K562 (cell line): ENCODE measurements at regions not wholly inside any gene's neighbourhood (a gene's known extent, or its start where the extent isn't known, plus 50 kb on each side); places are given as distances from the start of the nearest gene placed in this dataset.

ENCODE experiments used
- ATAC-seq: fragments of 200-7000 bp; cut with Tn5 transposase; 3 replicates; pipeline ENCODE4 v1.9.1; 2020; ENCODE audit warnings: moderate library complexity
- BruUV-seq: library from RNA; stranded (reverse); fragments of 400-500 nt; replicated peaks from 2 replicates; lab custom pipeline; 2021; lab: Mats Ljungman, UMichigan
- CTCF ChIA-PET: fragments of 300-600 bp; formaldehyde crosslinking; extraction: SDS; loops from one replicate; lab custom pipeline; 2021; ENCODE audit warnings: low intra/inter-chr PET ratio; lab: Yijun Ruan, JAX
- POLR2A ChIA-PET: fragments of 300-600, 350-650 bp; sonication (Branson Sonifier 250); formaldehyde crosslinking; extraction: SDS; loops from one replicate; lab custom pipeline; 2021; ENCODE audit warnings: antibody characterized with exemption, inconsistent platforms; lab: Yijun Ruan, JAX
- DNase-seq, 4 experiments: peaks; one replicate each; pipeline versions ENCODE4 v3.0.0 to v3.0.0-alpha.2; 2011 to 2018; ENCODE audit warnings: low spot score in 3 of 4, mixed read lengths in 3 of 4; ENCODE audit errors: extremely low read depth in 1 of 4
- FAIRE-seq: peaks from 2 replicates; lab custom pipeline; 2011; peaks lifted over from hg19 to GRCh38; lab: Jason Lieb, UNC
- H2AFZ ChIP-seq: 2 replicates; pipeline ENCODE4 v1.6.0; 2011; ENCODE audit warnings: low read depth, low read length, control low read depth, inconsistent platforms
- H3K27ac ChIP-seq: fragments of 200-600 bp; 3 replicates; pipeline ENCODE4 v1.8.0; 2011; ENCODE audit warnings: low read depth, mild to moderate bottlenecking, control low read depth, inconsistent platforms, low read length, moderate library complexity, mixed read lengths; ENCODE audit errors: extremely low read depth
- H3K27me3 ChIP-seq, 2 experiments: fragments of 300-600 bp in 1 of 2; 2 replicates in 1 of 2; 3 replicates in 1 of 2; pipeline versions ENCODE4 v1.6.0 to v1.8.0; 2011; ENCODE audit warnings: inconsistent platforms in 2 of 2, low read length in 2 of 2, mild to moderate bottlenecking in 1 of 2, mixed read lengths in 1 of 2, moderate library complexity in 1 of 2; ENCODE audit not compliant: control insufficient read depth in 2 of 2, insufficient read depth in 2 of 2
- H3K36me3 ChIP-seq: fragments of 300-600 bp; 3 replicates; pipeline ENCODE4 v1.8.0; 2011; ENCODE audit warnings: mild to moderate bottlenecking, low read length, inconsistent platforms; ENCODE audit not compliant: control insufficient read depth, insufficient read depth
- H3K4me1 ChIP-seq, 2 experiments: fragments of 200-600 bp in 1 of 2; replicated peaks in 1 of 2; 2 replicates in 1 of 2; 3 replicates in 1 of 2; pipeline versions ENCODE4 v1.5.1 to v1.8.0; 2011; ENCODE audit warnings: inconsistent platforms in 2 of 2, low read length in 2 of 2, mild to moderate bottlenecking in 1 of 2, mixed read lengths in 1 of 2, moderate library complexity in 1 of 2; ENCODE audit not compliant: control insufficient read depth in 2 of 2, insufficient read depth in 2 of 2
- H3K4me2 ChIP-seq: 2 replicates; pipeline ENCODE4 v1.6.1; 2011; ENCODE audit warnings: low read length, control low read depth, inconsistent platforms, mixed read lengths; ENCODE audit not compliant: insufficient read depth
- H3K4me3 ChIP-seq: fragments of 200-600 bp; sonication (generic), shearing (Covaris generic); 2 replicates; pipeline ENCODE4 v1.5.1; 2016; ENCODE audit warnings: control low read depth, inconsistent platforms
- H3K79me2 ChIP-seq: fragments of 200-600 bp; 3 replicates; pipeline ENCODE4 v1.8.0; 2011; ENCODE audit warnings: low read length, inconsistent platforms; ENCODE audit not compliant: control insufficient read depth, insufficient read depth
- H3K9ac ChIP-seq, 2 experiments: 2 replicates each; pipeline versions ENCODE4 v1.6.0 to v1.6.1; 2011; ENCODE audit warnings: low read depth in 2 of 2, low read length in 2 of 2, control low read depth in 1 of 2, inconsistent platforms in 1 of 2, mild to moderate bottlenecking in 1 of 2, mixed read lengths in 1 of 2; ENCODE audit not compliant: insufficient read depth in 1 of 2
- H3K9me1 ChIP-seq: one replicate; pipeline ENCODE4 v1.6.0; 2011; ENCODE audit warnings: inconsistent platforms, mild to moderate bottlenecking, low read length, moderate library complexity; ENCODE audit not compliant: control insufficient read depth, insufficient read depth
- H3K9me3 ChIP-seq: replicated peaks from 2 replicates; pipeline ENCODE4 v1.5.1; 2011; ENCODE audit warnings: low read depth, low read length, inconsistent platforms; ENCODE audit not compliant: control insufficient read depth, insufficient read depth
- H4K20me1 ChIP-seq: replicated peaks from 2 replicates; pipeline ENCODE4 v1.6.1; 2011; ENCODE audit warnings: low read length, inconsistent platforms, mixed read lengths; ENCODE audit not compliant: control insufficient read depth, insufficient read depth
- BDP1 ChIP-seq: IDR thresholded peaks from 3 replicates; pipeline ENCODE4 v1.6.1; 2011; ENCODE audit not compliant: insufficient read length, insufficient read depth
- BHLHE40 ChIP-seq: IDR thresholded peaks from 2 replicates; pipeline ENCODE4 v1.6.1; 2011; ENCODE audit warnings: low read length, improper control_type of control experiment
- DIDO1 ChIP-seq: fragments of 450-650 bp; IDR thresholded peaks from 2 replicates; pipeline ENCODE4 v1.6.1; 2016; ENCODE audit warnings: low read depth, missing biosample characterization, missing genetic modification characterization
- NEUROD1 ChIP-seq: fragments of 150-350 bp; IDR thresholded peaks from 2 replicates; pipeline ENCODE4 v1.6.1; 2014; ENCODE audit warnings: borderline replicate concordance, low read length, low read depth; ENCODE audit not compliant: partially characterized antibody
- POLR2G ChIP-seq: fragments of 200-400 bp; formaldehyde crosslinking; IDR thresholded peaks from 2 replicates; pipeline ENCODE4 v1.6.1; 2017; ENCODE audit warnings: low read depth, mild to moderate bottlenecking, antibody characterized with exemption, low read length, moderate library complexity
- POU5F1 ChIP-seq: fragments of 150-350 bp; IDR thresholded peaks from 2 replicates; pipeline ENCODE4 v1.6.1; 2014; ENCODE audit warnings: borderline replicate concordance, low read length, low read depth, mild to moderate bottlenecking; ENCODE audit not compliant: partially characterized antibody
- TAF7 ChIP-seq: fragments of 450-650 bp; IDR thresholded peaks from 2 replicates; pipeline ENCODE4 v1.6.1; 2016; ENCODE audit warnings: missing genetic modification characterization, missing compliant biosample characterization
- USF1 ChIP-seq: sonication (generic); formaldehyde crosslinking; IDR thresholded peaks from 2 replicates; pipeline ENCODE4 v1.9.0; 2022; ENCODE audit warnings: mild to moderate bottlenecking, missing genetic modification reagents
- ZBTB12 ChIP-seq: fragments of 250-450 bp; sonication (Bioruptor Pico); IDR thresholded peaks from 2 replicates; pipeline ENCODE4 v1.4.0; 2020
- ZBTB17 ChIP-seq: fragments of 450-650 bp; formaldehyde crosslinking; IDR thresholded peaks from 2 replicates; pipeline ENCODE4 v1.4.0; 2020; ENCODE audit warnings: mild to moderate bottlenecking
- ZKSCAN8 ChIP-seq: fragments of 200-800 bp; sonication (Bioruptor generic); IDR thresholded peaks from 2 replicates; pipeline ENCODE4 v1.6.1; 2016; ENCODE audit warnings: missing genetic modification characterization, missing compliant biosample characterization
- ZNF76 ChIP-seq: fragments of 250-450 bp; sonication (Bioruptor Pico); IDR thresholded peaks from 2 replicates; pipeline ENCODE4 v1.4.0; 2020; ENCODE audit warnings: mild to moderate bottlenecking, moderate library complexity, borderline replicate concordance
- WGBS: fragments of 100-300 bp; shearing (Covaris generic); methylation state at CpG from one replicate; pipeline ENCODE4 v1.1.6; 2016; ENCODE audit warnings: low coverage, mixed read lengths; ENCODE audit not compliant: insufficient coverage; ENCODE audit errors: missing lambda C conversion rate; 5-methylcytosine and 5-hydroxymethylcytosine counted together
- in situ Hi-C: fragments of 300-500 bp; cut with MboI; formaldehyde crosslinking; loops from 4 replicates; pipeline ENCODE4 v1.15.0; 2018; ENCODE audit warnings: inconsistent platforms, mixed read lengths
- intact Hi-C: fragments of 100-400 bp; cut with micrococcal nuclease; formaldehyde crosslinking; loops from 2 replicates; pipeline ENCODE4 v1.14.2; 2022
- TF ChIP-seq, protein P1 (sequence below): fragments of 450-650 bp; IDR thresholded peaks from 2 replicates; pipeline ENCODE4 v1.6.1; 2018; ENCODE audit not compliant: partially characterized antibody
- TF ChIP-seq, protein P2 (sequence below): fragments of 450-650 bp; IDR thresholded peaks from one replicate; pipeline ENCODE4 v1.6.1; 2018; ENCODE audit warnings: mild to moderate bottlenecking, moderate library complexity; ENCODE audit not compliant: partially characterized antibody

GRCh38 chr13:31913459-31913858 lies 118.1 kb upstream of the FRY start:
- H3K9ac ChIP-seq = no peak overlapping the region
- FAIRE-seq (no peak), ATAC-seq (no peak), DNase-seq (no peak)
- ChIA-PET POLR2A (no interaction called here), CTCF (no interaction called here)
- TF ChIP-seq BDP1 (no peak), ZBTB17 (CRISPR knock-in tag) (no peak), ZKSCAN8 (CRISPR knock-in tag) (no peak), BHLHE40 (no peak), ZBTB12 (no peak), TAF7 (no peak), POLR2G (no peak), ZNF76 (CRISPR knock-in tag) (no peak), POU5F1 (no peak), DIDO1 (tag) (no peak), NEUROD1 (no peak), USF1 (CRISPR knock-in tag) (no peak)
- TF ChIP-seq, protein P1, sequence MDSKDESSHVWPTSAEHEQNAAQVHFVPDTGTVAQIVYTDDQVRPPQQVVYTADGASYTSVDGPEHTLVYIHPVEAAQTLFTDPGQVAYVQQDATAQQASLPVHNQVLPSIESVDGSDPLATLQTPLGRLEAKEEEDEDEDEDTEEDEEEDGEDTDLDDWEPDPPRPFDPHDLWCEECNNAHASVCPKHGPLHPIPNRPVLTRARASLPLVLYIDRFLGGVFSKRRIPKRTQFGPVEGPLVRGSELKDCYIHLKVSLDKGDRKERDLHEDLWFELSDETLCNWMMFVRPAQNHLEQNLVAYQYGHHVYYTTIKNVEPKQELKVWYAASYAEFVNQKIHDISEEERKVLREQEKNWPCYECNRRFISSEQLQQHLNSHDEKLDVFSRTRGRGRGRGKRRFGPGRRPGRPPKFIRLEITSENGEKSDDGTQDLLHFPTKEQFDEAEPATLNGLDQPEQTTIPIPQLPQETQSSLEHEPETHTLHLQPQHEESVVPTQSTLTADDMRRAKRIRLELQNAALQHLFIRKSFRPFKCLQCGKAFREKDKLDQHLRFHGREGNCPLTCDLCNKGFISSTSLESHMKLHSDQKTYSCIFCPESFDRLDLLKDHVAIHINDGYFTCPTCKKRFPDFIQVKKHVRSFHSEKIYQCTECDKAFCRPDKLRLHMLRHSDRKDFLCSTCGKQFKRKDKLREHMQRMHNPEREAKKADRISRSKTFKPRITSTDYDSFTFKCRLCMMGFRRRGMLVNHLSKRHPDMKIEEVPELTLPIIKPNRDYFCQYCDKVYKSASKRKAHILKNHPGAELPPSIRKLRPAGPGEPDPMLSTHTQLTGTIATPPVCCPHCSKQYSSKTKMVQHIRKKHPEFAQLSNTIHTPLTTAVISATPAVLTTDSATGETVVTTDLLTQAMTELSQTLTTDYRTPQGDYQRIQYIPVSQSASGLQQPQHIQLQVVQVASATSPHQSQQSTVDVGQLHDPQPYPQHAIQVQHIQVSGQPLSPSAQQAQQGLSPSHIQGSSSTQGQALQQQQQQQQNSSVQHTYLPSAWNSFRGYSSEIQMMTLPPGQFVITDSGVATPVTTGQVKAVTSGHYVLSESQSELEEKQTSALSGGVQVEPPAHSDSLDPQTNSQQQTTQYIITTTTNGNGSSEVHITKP = no peak
- TF ChIP-seq, protein P2, sequence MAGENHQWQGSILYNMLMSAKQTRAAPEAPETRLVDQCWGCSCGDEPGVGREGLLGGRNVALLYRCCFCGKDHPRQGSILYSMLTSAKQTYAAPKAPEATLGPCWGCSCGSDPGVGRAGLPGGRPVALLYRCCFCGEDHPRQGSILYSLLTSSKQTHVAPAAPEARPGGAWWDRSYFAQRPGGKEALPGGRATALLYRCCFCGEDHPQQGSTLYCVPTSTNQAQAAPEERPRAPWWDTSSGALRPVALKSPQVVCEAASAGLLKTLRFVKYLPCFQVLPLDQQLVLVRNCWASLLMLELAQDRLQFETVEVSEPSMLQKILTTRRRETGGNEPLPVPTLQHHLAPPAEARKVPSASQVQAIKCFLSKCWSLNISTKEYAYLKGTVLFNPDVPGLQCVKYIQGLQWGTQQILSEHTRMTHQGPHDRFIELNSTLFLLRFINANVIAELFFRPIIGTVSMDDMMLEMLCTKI = no peak
- intact Hi-C loops (loop anchor here (5.0 kb wide), 1 partner anchor 669 kb away; no protein-coding TSS in a partner anchor), in situ Hi-C loops (loop anchor here (25.0 kb wide), 1 partner anchor 399 kb away; the partner anchor contains the start of genes BRCA2 and ZAR1L)
- no peaks in the 10 kb centered on the region; a peak in 1 of 5 replicates for H3K4me1 ChIP-seq
- H3K27me3 ChIP-seq = no peaks in the 10 kb centered on the region
- no TSS peak for BruUV-seq
- no peaks in the 10 kb centered on the region for H3K9me1 ChIP-seq
- H3K36me3 ChIP-seq = no peaks in the 10 kb centered on the region
- H3K4me3 ChIP-seq = no peak overlapping the region
- no peaks in the 10 kb centered on the region for H4K20me1 ChIP-seq
- no peak overlapping the region for H3K27ac ChIP-seq
- H3K4me2 ChIP-seq = no peak overlapping the region
- no peaks in the 10 kb centered on the region for H3K79me2 ChIP-seq
- WGBS = 14% methylated on average over 1 of the region's 2 CpGs
- H3K9me3 ChIP-seq = no peaks in the 10 kb centered on the region
- no peak overlapping the region for H2AFZ ChIP-seq
